HepG2 (cell line): ENCODE measurements at regions not wholly inside any gene's neighbourhood (a gene's known extent, or its start where the extent isn't known, plus 50 kb on each side); places are given as distances from the start of the nearest gene placed in this dataset.

ENCODE experiments used
- ATAC-seq: fragments of 200-7000 bp; cut with Tn5 transposase; 3 replicates; pipeline ENCODE4 v1.9.1; 2020; ENCODE audit warnings: mild to moderate bottlenecking, moderate library complexity
- BruUV-seq: library from RNA; stranded (reverse); fragments of 400-500 nt; replicated peaks from 2 replicates; lab custom pipeline; 2021; lab: Mats Ljungman, UMichigan
- CTCF ChIA-PET: fragments of 300-600 bp; formaldehyde crosslinking; extraction: SDS; loops from one replicate; lab custom pipeline; 2021; ENCODE audit warnings: low total read pairs, inconsistent platforms, low intra/inter-chr PET ratio; lab: Yijun Ruan, JAX
- POLR2A ChIA-PET: fragments of 350-600 bp; sonication (Branson Sonifier 250); formaldehyde crosslinking; loops from one replicate; lab custom pipeline; 2020; ENCODE audit warnings: antibody characterized with exemption, inconsistent platforms; lab: Yijun Ruan, JAX
- DNase-seq: peaks from one replicate; pipeline ENCODE4 v3.0.0-alpha.2; 2015; ENCODE audit warnings: low spot score
- FAIRE-seq: peaks from 3 replicates; lab custom pipeline; 2011; peaks lifted over from hg19 to GRCh38; lab: Jason Lieb, UNC
- H2AFZ ChIP-seq: one replicate; pipeline ENCODE4 v1.6.1; 2011; ENCODE audit warnings: low read length, inconsistent platforms
- H3K27ac ChIP-seq: fragments of 300-600 bp; 3 replicates; pipeline ENCODE4 v1.8.0; 2011; ENCODE audit warnings: mixed run types, mild to moderate bottlenecking, mixed read lengths, low read length, inconsistent platforms; ENCODE audit not compliant: insufficient read depth; ENCODE audit errors: extremely low read length
- H3K27me3 ChIP-seq, 2 experiments: fragments of 200-600 bp in 1 of 2; 2 replicates in 1 of 2; 3 replicates in 1 of 2; pipeline versions ENCODE4 v1.6.0 to v1.8.0; 2011; ENCODE audit warnings: low read length in 2 of 2, mild to moderate bottlenecking in 2 of 2, moderate library complexity in 2 of 2, inconsistent platforms in 1 of 2; ENCODE audit not compliant: insufficient read depth in 2 of 2, control insufficient read depth in 1 of 2
- H3K36me3 ChIP-seq, 2 experiments: fragments of 200-600 bp in 1 of 2; replicated peaks in 1 of 2; 2 replicates in 1 of 2; 3 replicates in 1 of 2; pipeline versions ENCODE4 v1.5.1 to v1.8.0; 2011; ENCODE audit warnings: low read length in 2 of 2, inconsistent platforms in 1 of 2; ENCODE audit not compliant: insufficient read depth in 2 of 2, control insufficient read depth in 1 of 2
- H3K4me1 ChIP-seq: 2 replicates; pipeline ENCODE4 v1.5.1; 2012; ENCODE audit warnings: low read length, inconsistent platforms; ENCODE audit not compliant: insufficient read depth
- H3K4me2 ChIP-seq: 2 replicates; pipeline ENCODE4 v1.6.0; 2011; ENCODE audit warnings: low read depth, low read length, inconsistent platforms
- H3K4me3 ChIP-seq, 3 experiments: fragments of 200-600 bp in 1 of 3; sonication (generic), shearing (Covaris generic) in 1 of 3; replicated peaks in 1 of 3; 2 replicates each; pipeline ENCODE4 v1.5.1; 2011 to 2016; ENCODE audit warnings: low read length in 3 of 3, inconsistent platforms in 2 of 3, low read depth in 2 of 3, mild to moderate bottlenecking in 2 of 3, control low read depth in 1 of 3, mixed read lengths in 1 of 3; ENCODE audit not compliant: insufficient read depth in 1 of 3
- H3K79me2 ChIP-seq: one replicate; pipeline ENCODE4 v1.6.1; 2011; ENCODE audit warnings: low read length, inconsistent platforms; ENCODE audit not compliant: insufficient read depth
- H3K9ac ChIP-seq: 2 replicates; pipeline ENCODE4 v1.6.0; 2011; ENCODE audit warnings: mild to moderate bottlenecking, low read depth, low read length, inconsistent platforms; ENCODE audit not compliant: insufficient read depth
- H3K9me3 ChIP-seq: 2 replicates; pipeline ENCODE4 v1.5.1; 2012; ENCODE audit warnings: mild to moderate bottlenecking, low read length
- H4K20me1 ChIP-seq: 2 replicates; pipeline ENCODE4 v1.6.0; 2011; ENCODE audit warnings: inconsistent platforms, mild to moderate bottlenecking, low read length, moderate library complexity; ENCODE audit not compliant: insufficient read depth
- KDM2A ChIP-seq: sonication (generic); formaldehyde crosslinking; IDR thresholded peaks from 2 replicates; pipeline ENCODE4 v1.4.0; 2020; ENCODE audit warnings: low read depth, missing genetic modification reagents, borderline replicate concordance
- KDM3A ChIP-seq: IDR thresholded peaks from 2 replicates; pipeline ENCODE4 v1.6.1; 2018; ENCODE audit warnings: low read depth, missing compliant biosample characterization
- KDM4B ChIP-seq: sonication (generic); formaldehyde crosslinking; IDR thresholded peaks from 2 replicates; pipeline ENCODE4 v1.4.0; 2020; ENCODE audit warnings: missing genetic modification reagents
- TBX3 ChIP-seq: fragments of 450-650 bp; IDR thresholded peaks from 2 replicates; pipeline ENCODE4 v1.6.1; 2017; ENCODE audit warnings: antibody characterized with exemption, mild to moderate bottlenecking, inconsistent platforms, borderline replicate concordance
- ZNF431 ChIP-seq: sonication (generic); formaldehyde crosslinking; IDR thresholded peaks from 2 replicates; pipeline ENCODE4 v1.9.0; 2022; ENCODE audit warnings: missing genetic modification reagents, low read depth, mild to moderate bottlenecking, borderline replicate concordance
- ZNF451 ChIP-seq: sonication (generic); formaldehyde crosslinking; IDR thresholded peaks from 2 replicates; pipeline ENCODE4 v1.5.0; 2020; ENCODE audit warnings: mild to moderate bottlenecking, missing genetic modification reagents
- WGBS: methylation state at CpG from one replicate; pipeline ENCODE4 v1.1.6; 2017; ENCODE audit warnings: low lambda C conversion rate; 5-methylcytosine and 5-hydroxymethylcytosine counted together
- in situ Hi-C: cut with HindIII; loops from 2 replicates; pipeline ENCODE4 v1.10.0; 2017; ENCODE audit warnings: low pct_unique_long_range_greater_than_20kb; ENCODE audit not compliant: extremely low pct_ligation_motif_present
- intact Hi-C: fragments of 100-400 bp; cut with micrococcal nuclease; formaldehyde crosslinking; loops from one replicate; pipeline ENCODE4 v1.10.0; 2022; ENCODE audit not compliant: unreplicated experiment
- TF ChIP-seq, protein P1 (sequence below): sonication (generic); formaldehyde crosslinking; IDR thresholded peaks from 2 replicates; pipeline ENCODE4 v1.5.0; 2020; ENCODE audit warnings: missing genetic modification reagents, mild to moderate bottlenecking, borderline replicate concordance
- TF ChIP-seq, protein P2 (sequence below): sonication (generic); formaldehyde crosslinking; IDR thresholded peaks from 2 replicates; pipeline ENCODE4 v1.4.0; 2020; ENCODE audit warnings: missing genetic modification reagents, borderline replicate concordance
- TF ChIP-seq, protein P3 (sequence below): sonication (generic); formaldehyde crosslinking; IDR thresholded peaks from 2 replicates; pipeline ENCODE4 v1.4.0; 2020; ENCODE audit warnings: mild to moderate bottlenecking, low read depth, missing genetic modification reagents
- TF ChIP-seq, protein P4 (sequence below): sonication (generic); formaldehyde crosslinking; IDR thresholded peaks from 2 replicates; pipeline ENCODE4 v1.4.0; 2020; ENCODE audit warnings: low read depth, missing genetic modification reagents
- TF ChIP-seq, protein P5 (sequence below): IDR thresholded peaks from 2 replicates; pipeline ENCODE4 v1.6.1; 2012; ENCODE audit warnings: inconsistent platforms
- TF ChIP-seq, protein P6 (sequence below): IDR thresholded peaks from 2 replicates; pipeline ENCODE4 v1.6.1; 2018; ENCODE audit warnings: missing genetic modification reagents, mild to moderate bottlenecking, missing compliant biosample characterization
- TF ChIP-seq, protein P7 (sequence below): sonication (generic); formaldehyde crosslinking; IDR thresholded peaks from 2 replicates; pipeline ENCODE4 v1.4.0; 2020; ENCODE audit warnings: missing genetic modification reagents

DNA sequence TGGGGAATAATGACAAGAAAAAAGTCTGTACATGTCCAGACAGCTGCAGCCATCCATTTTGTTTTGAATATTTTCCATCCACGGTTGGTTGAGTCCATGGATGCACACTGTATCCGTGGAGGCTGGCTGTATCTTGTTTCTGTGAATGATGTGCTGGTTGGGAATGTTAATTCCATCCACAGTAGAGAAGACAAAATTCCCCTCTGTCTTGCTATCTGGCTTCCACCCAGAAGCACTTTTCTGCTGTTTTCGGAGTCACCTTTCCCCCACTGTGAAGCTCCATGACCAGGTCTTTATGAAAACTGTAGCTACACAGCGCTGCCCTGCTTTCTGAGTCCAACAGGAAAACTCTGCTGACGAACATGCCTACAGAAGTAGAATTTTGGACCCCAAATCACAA is 122.3 kb downstream of the HRH4 start (continued):
- TF ChIP-seq, protein P1, sequence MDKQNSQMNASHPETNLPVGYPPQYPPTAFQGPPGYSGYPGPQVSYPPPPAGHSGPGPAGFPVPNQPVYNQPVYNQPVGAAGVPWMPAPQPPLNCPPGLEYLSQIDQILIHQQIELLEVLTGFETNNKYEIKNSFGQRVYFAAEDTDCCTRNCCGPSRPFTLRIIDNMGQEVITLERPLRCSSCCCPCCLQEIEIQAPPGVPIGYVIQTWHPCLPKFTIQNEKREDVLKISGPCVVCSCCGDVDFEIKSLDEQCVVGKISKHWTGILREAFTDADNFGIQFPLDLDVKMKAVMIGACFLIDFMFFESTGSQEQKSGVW (CRISPR knock-in tag), result no peak
- TF ChIP-seq, protein P2, sequence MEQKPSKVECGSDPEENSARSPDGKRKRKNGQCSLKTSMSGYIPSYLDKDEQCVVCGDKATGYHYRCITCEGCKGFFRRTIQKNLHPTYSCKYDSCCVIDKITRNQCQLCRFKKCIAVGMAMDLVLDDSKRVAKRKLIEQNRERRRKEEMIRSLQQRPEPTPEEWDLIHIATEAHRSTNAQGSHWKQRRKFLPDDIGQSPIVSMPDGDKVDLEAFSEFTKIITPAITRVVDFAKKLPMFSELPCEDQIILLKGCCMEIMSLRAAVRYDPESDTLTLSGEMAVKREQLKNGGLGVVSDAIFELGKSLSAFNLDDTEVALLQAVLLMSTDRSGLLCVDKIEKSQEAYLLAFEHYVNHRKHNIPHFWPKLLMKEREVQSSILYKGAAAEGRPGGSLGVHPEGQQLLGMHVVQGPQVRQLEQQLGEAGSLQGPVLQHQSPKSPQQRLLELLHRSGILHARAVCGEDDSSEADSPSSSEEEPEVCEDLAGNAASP (CRISPR knock-in tag), result no peak
- TF ChIP-seq, protein P3, sequence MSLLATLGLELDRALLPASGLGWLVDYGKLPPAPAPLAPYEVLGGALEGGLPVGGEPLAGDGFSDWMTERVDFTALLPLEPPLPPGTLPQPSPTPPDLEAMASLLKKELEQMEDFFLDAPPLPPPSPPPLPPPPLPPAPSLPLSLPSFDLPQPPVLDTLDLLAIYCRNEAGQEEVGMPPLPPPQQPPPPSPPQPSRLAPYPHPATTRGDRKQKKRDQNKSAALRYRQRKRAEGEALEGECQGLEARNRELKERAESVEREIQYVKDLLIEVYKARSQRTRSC (CRISPR knock-in tag), result no peak
- no peak for TF ChIP-seq KDM2A (CRISPR knock-in tag)
- TF ChIP-seq KDM3A, result no peak

DNA sequence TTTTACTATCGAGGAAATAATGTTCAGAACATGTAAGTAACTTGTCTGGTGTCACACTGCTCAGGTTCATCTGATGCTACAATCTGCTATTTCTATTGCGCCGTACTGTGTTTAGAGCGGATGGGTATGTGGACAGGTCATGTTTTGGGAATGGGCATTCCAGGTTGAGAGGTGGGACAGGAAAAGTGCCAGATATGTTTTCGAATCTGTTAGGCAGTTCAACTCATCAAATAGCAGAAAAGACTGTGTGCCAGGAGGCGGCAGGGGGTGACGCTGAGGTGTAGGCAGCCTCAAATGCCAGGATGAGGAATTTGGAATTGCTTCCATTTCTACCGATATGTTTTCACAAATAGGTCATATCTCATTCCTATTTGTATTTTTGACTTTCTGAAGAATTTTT is 123.8 kb downstream of the HRH4 start:
- DNase-seq (no peak), ATAC-seq (no peak), FAIRE-seq (no peak)
- Histone ChIP-seq H3K4me1 (no peaks in the 10 kb centered on the region), H3K27me3 (peaks cover 0 to 5% of the 10 kb centered on the region in 2 experiments; a peak in 2 of 5 replicates), H3K36me3 (no peaks in the 10 kb centered on the region), H3K4me3 (no peak overlapping the region), H3K79me2 (no peaks in the 10 kb centered on the region), H3K9me3 (no peaks in the 10 kb centered on the region), H3K9ac (no peak overlapping the region), H3K27ac (no peak overlapping the region), H4K20me1 (no peaks in the 10 kb centered on the region), H3K4me2 (no peak overlapping the region), H2AFZ (no peak overlapping the region)
- intact Hi-C loops (no loop called here), in situ Hi-C loops (loop anchor here (25.0 kb wide), 1 partner anchor 97 kb away; no protein-coding TSS in a partner anchor)
- BruUV-seq, result no TSS peak
- POLR2A ChIA-PET, result no interaction called here
- CTCF ChIA-PET, result no interaction called here
- 35% methylated on average over 8 of the region's 8 CpGs for WGBS
- no peak for TF ChIP-seq TBX3
- TF ChIP-seq, protein P4, sequence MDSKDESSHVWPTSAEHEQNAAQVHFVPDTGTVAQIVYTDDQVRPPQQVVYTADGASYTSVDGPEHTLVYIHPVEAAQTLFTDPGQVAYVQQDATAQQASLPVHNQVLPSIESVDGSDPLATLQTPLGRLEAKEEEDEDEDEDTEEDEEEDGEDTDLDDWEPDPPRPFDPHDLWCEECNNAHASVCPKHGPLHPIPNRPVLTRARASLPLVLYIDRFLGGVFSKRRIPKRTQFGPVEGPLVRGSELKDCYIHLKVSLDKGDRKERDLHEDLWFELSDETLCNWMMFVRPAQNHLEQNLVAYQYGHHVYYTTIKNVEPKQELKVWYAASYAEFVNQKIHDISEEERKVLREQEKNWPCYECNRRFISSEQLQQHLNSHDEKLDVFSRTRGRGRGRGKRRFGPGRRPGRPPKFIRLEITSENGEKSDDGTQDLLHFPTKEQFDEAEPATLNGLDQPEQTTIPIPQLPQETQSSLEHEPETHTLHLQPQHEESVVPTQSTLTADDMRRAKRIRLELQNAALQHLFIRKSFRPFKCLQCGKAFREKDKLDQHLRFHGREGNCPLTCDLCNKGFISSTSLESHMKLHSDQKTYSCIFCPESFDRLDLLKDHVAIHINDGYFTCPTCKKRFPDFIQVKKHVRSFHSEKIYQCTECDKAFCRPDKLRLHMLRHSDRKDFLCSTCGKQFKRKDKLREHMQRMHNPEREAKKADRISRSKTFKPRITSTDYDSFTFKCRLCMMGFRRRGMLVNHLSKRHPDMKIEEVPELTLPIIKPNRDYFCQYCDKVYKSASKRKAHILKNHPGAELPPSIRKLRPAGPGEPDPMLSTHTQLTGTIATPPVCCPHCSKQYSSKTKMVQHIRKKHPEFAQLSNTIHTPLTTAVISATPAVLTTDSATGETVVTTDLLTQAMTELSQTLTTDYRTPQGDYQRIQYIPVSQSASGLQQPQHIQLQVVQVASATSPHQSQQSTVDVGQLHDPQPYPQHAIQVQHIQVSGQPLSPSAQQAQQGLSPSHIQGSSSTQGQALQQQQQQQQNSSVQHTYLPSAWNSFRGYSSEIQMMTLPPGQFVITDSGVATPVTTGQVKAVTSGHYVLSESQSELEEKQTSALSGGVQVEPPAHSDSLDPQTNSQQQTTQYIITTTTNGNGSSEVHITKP (CRISPR knock-in tag), result no peak
- TF ChIP-seq ZNF451 (CRISPR knock-in tag), result no peak
- TF ChIP-seq ZNF431 (CRISPR knock-in tag), result no peak
- no peak for TF ChIP-seq KDM4B
- TF ChIP-seq, protein P5, sequence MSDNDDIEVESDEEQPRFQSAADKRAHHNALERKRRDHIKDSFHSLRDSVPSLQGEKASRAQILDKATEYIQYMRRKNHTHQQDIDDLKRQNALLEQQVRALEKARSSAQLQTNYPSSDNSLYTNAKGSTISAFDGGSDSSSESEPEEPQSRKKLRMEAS, result no peak
- TF ChIP-seq, protein P6, sequence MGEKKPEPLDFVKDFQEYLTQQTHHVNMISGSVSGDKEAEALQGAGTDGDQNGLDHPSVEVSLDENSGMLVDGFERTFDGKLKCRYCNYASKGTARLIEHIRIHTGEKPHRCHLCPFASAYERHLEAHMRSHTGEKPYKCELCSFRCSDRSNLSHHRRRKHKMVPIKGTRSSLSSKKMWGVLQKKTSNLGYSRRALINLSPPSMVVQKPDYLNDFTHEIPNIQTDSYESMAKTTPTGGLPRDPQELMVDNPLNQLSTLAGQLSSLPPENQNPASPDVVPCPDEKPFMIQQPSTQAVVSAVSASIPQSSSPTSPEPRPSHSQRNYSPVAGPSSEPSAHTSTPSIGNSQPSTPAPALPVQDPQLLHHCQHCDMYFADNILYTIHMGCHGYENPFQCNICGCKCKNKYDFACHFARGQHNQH (CRISPR knock-in tag), result no peak
- TF ChIP-seq, protein P7, sequence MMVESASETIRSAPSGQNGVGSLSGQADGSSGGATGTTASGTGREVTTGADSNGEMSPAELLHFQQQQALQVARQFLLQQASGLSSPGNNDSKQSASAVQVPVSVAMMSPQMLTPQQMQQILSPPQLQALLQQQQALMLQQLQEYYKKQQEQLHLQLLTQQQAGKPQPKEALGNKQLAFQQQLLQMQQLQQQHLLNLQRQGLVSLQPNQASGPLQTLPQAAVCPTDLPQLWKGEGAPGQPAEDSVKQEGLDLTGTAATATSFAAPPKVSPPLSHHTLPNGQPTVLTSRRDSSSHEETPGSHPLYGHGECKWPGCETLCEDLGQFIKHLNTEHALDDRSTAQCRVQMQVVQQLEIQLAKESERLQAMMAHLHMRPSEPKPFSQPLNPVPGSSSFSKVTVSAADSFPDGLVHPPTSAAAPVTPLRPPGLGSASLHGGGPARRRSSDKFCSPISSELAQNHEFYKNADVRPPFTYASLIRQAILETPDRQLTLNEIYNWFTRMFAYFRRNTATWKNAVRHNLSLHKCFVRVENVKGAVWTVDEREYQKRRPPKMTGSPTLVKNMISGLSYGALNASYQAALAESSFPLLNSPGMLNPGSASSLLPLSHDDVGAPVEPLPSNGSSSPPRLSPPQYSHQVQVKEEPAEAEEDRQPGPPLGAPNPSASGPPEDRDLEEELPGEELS, result no peak
